Heart right ventricle (tissue), 16 donors: ENCODE measurements at regions not wholly inside any gene's neighbourhood (a gene's known extent, or its start where the extent isn't known, plus 50 kb on each side); places are given as distances from the start of the nearest gene placed in this dataset.

Source experiments
- ATAC-seq, 8 donors: fragments of 200-7000 bp; cut with Tn5 transposase; one replicate each; pipeline ENCODE4 v1.9.1; 2020; ENCODE audit warnings: mild to moderate bottlenecking in 8 of 8, moderate library complexity in 8 of 8, moderate number of reproducible peaks in 1 of 8
- DNase-seq, 2 donors: peaks; one replicate each; pipeline ENCODE4 v3.0.0-alpha.2; 2020
- H3K27ac ChIP-seq, 10 donors: fragments of 200-600 bp; sonication (generic) in 2 of 10; one replicate each; pipeline versions ENCODE4 v1.5.0 to v1.8.0; 2020 to 2022; ENCODE audit warnings: mild to moderate bottlenecking in 3 of 10
- H3K27me3 ChIP-seq, 7 donors: fragments of 200-600 bp; one replicate each; pipeline ENCODE4 v1.8.0; 2021 to 2022; ENCODE audit warnings: mild to moderate bottlenecking in 2 of 7
- H3K36me3 ChIP-seq, 9 donors: fragments of 200-600 bp; sonication (generic) in 1 of 9; one replicate each; pipeline versions ENCODE4 v1.5.0 to v1.8.0; 2020 to 2022; ENCODE audit warnings: mild to moderate bottlenecking in 2 of 9
- H3K4me1 ChIP-seq, 9 donors: fragments of 200-600 bp; sonication (generic) in 1 of 9; one replicate each; pipeline versions ENCODE4 v1.5.0 to v1.8.0; 2020 to 2022; ENCODE audit warnings: mild to moderate bottlenecking in 4 of 9
- H3K4me3 ChIP-seq, 10 donors: fragments of 200-600 bp; sonication (generic) in 2 of 10; one replicate each; pipeline versions ENCODE4 v1.5.0 to v1.8.0; 2020 to 2022; ENCODE audit warnings: mild to moderate bottlenecking in 7 of 10, moderate library complexity in 2 of 10
- H3K9me3 ChIP-seq, 11 donors: fragments of 200-600 bp in 10 of 11; sonication (generic) in 2 of 11; one replicate each; pipeline versions ENCODE4 v1.5.0 to v1.8.0; 2013 to 2022; ENCODE audit warnings: mild to moderate bottlenecking in 2 of 11, control low read depth in 1 of 11, moderate library complexity in 1 of 11
- WGBS, 2 donors: extraction: QIAGEN DNeasy Blood & Tissue Kit; methylation state at CpG; one replicate each; pipeline ENCODE4 v1.1.7; 2013; ENCODE audit warnings: inconsistent platforms in 1 of 2; 5-methylcytosine and 5-hydroxymethylcytosine counted together
- intact Hi-C, 10 donors: fragments of 100-400 bp; cut with DNase I; formaldehyde crosslinking; loops; one replicate each; pipeline versions ENCODE4 v1.11.1 to v1.14.2; 2022
- TF ChIP-seq, protein P1 (sequence below), 9 donors: fragments of 200-600 bp; sonication (generic) in 2 of 9; IDR thresholded peaks; one replicate each; pipeline versions ENCODE4 v1.5.0 to v1.8.0; 2021 to 2022; ENCODE audit warnings: antibody characterized with exemption in 9 of 9, mild to moderate bottlenecking in 5 of 9, moderate library complexity in 1 of 9
- donor health status: Arrhythmogenic right ventricular cardiomyopathy.
- donor health status: ischemic (EF 13 %, LVEDD 7.1; RV severe dilation, severe dysfunction).
- donor health status: healthy with polysubstance abuse.
- donor health status: DM: no; HTN: yes; CAD: no.
- donor health status: DM: no; HTN: no; CAD: no.
- donor health status: ischemic (EF 25% LVEDD 6.9; RV normal size, moderate dysfunction).
- donor health status: ischemic (EF 25% LVEDD 5.7; RV mildly dilated, moderate dysfunction).
- donor health status: healthy.
- donor health status: DM: yes; HTN: yes; CAD: no.
- donor health status: Ischemic cardiomyopathy.
- donor health status: ischemic (EF 35%, LVEDD 5.7; RV mildly dilated, moderate dysfunction).
- donor health status: nonischemic (EF 11% LVEDD 7.7; RV severe dilation, severe dysfunction).
- donor health status: DM: yes; HTN: yes; CAD: no.
- donor health status: PGD.
- donor health status: ischemic (EF 29% LVEDD 5.4; RV normal size, mild dysfunction).
- donor health status: nonischemic (EF 23%, LVEDD 6.1; RV moderate dilation, normal function).

DNA sequence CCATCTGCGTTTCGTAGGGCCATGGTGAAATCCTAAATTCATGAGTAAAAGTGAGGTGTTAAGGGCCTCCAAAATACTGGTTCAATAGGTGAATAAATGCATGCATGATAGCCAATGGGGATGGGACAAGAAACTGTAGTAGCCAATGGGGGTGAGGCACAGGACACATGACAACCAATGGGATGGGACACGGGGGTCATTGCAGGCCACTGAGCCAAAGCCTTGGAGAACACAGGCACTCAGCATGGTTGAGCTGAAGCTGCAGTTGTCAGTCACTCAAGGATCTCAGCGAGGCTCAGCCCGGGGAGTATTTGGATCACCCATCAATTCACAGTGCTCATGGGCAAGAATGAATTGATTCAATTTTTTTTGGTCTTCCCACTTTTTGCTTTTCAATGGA lies 156.5 kb downstream of the ACTR3 start:
- Histone ChIP-seq H3K9me3 (no peaks in the 10 kb centered on the region), H3K4me3 (no peak overlapping the region), H3K36me3 (no peaks in the 10 kb centered on the region), H3K27ac (no peak overlapping the region), H3K27me3 (no peaks in the 10 kb centered on the region), H3K4me1 (no peaks in the 10 kb centered on the region)
- 78 to 79% methylated on average over 5 of the region's 5 CpGs for WGBS, 2 donors
- DNase-seq (no peak), ATAC-seq (no peak)
- TF ChIP-seq, protein P1, sequence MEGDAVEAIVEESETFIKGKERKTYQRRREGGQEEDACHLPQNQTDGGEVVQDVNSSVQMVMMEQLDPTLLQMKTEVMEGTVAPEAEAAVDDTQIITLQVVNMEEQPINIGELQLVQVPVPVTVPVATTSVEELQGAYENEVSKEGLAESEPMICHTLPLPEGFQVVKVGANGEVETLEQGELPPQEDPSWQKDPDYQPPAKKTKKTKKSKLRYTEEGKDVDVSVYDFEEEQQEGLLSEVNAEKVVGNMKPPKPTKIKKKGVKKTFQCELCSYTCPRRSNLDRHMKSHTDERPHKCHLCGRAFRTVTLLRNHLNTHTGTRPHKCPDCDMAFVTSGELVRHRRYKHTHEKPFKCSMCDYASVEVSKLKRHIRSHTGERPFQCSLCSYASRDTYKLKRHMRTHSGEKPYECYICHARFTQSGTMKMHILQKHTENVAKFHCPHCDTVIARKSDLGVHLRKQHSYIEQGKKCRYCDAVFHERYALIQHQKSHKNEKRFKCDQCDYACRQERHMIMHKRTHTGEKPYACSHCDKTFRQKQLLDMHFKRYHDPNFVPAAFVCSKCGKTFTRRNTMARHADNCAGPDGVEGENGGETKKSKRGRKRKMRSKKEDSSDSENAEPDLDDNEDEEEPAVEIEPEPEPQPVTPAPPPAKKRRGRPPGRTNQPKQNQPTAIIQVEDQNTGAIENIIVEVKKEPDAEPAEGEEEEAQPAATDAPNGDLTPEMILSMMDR (IDR thresholded peaks at IDR 0.05): no peak
- intact Hi-C loops: no loop called here

- intact Hi-C loops: no loop called here
- ATAC-seq (no peak), DNase-seq (no peak)
- H3K9me3 ChIP-seq: no peaks in the 10 kb centered on the region
- H3K36me3 ChIP-seq: no peaks in the 10 kb centered on the region
- H3K4me1 ChIP-seq: no peaks in the 10 kb centered on the region
- H3K27ac ChIP-seq: no peak overlapping the region
- TF ChIP-seq, protein P1 (IDR thresholded peaks at IDR 0.05): no peak
- no peaks in the 10 kb centered on the region for H3K27me3 ChIP-seq
- no peak overlapping the region for H3K4me3 ChIP-seq
- 58 to 61% methylated on average over 3 of the region's 3 CpGs for WGBS, 2 donors
Measured at GRCh38 chr2:114046866-114047435, 157.1 kb downstream of the ACTR3 start.

DNA sequence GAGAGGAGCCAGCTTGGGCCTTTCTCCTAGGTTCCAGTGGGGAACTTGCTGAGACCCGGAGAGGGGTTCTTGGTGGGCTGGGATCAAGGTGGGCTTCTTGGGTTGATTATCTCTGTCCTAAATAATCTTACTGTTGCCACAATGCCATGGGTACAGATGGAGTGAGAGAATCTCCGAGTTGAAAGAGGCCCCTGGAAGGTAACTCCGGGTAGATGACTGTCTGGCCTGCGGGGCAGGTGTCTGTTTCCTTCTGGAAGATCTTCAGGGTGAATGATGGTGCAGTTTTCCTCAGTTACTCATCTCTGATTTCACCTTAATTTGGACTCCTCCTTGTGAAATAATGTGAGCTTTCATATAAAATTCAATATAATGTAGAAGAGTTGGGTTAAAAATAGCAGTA lies 159.4 kb downstream of the ACTR3 start:
- ATAC-seq: no peak
- intact Hi-C loops: no loop called here

DNA sequence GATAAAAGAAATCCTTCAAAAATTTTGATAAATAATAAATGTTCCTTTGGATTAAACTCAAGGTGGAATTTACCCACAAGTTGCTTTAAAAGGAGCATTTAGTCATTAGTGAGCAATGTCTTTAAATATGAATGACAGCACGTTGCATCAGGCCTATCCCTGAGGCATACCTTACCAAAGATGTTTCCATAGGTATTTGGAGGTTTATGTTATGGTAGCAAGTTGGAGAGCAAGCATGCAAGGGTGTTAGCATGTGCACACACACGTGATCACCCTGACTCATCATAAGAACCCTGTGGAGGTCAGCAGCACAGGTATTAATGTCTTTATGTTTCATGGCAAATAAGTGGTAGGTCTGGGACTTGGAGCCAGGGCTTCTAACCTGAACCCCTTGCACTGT lies 159.9 kb downstream of the ACTR3 start:
- H3K27ac ChIP-seq: no peak overlapping the region
- ATAC-seq: no peak
- 56 to 67% methylated on average over 2 of the region's 2 CpGs for WGBS, 2 donors
- no peaks in the 10 kb centered on the region for H3K36me3 ChIP-seq
- H3K9me3 ChIP-seq: no peaks in the 10 kb centered on the region
- TF ChIP-seq, protein P1 (IDR thresholded peaks at IDR 0.05): no peak
- H3K4me3 ChIP-seq: no peak overlapping the region
- intact Hi-C loops: no loop called here
- no peak for DNase-seq
- peaks cover 0 to 5% (median 0%) of the 10 kb centered on the region in 7 donors for H3K27me3 ChIP-seq
- no peaks in the 10 kb centered on the region for H3K4me1 ChIP-seq

More for the DNA sequence above, 159.4 kb downstream of the ACTR3 start:
- TF ChIP-seq, protein P1 (IDR thresholded peaks at IDR 0.05): no peak
- H3K27ac ChIP-seq: no peak overlapping the region
- 77 to 80% methylated on average over 4 of the region's 4 CpGs for WGBS, 2 donors
- no peaks in the 10 kb centered on the region for H3K36me3 ChIP-seq
- no peak for DNase-seq
- no peak overlapping the region for H3K4me3 ChIP-seq
- H3K27me3 ChIP-seq: peaks cover 0 to 5% (median 0%) of the 10 kb centered on the region in 7 donors
- no peaks in the 10 kb centered on the region for H3K4me1 ChIP-seq
- H3K9me3 ChIP-seq: no peaks in the 10 kb centered on the region
